ENCODE measurements at regions not wholly inside any gene's neighbourhood (a gene's known extent, or its start where the extent isn't known, plus 50 kb on each side); places are given as distances from the start of the nearest gene placed in this dataset.
"Not testable (repeated sequence)": the region's sequence is repeated elsewhere in the genome, so short reads cannot be mapped to it uniquely, and the experiment has no call there.

- TF ChIP-seq POLR2AphosphoS5 (IDR thresholded peaks at IDR 0.05; ENCODE audit: low read depth, low read length) (no peak), TAF1 (IDR thresholded peaks at IDR 0.05; ENCODE audit: borderline replicate concordance, low read depth, low read length) (no peak), POLR2A (IDR thresholded peaks at IDR 0.05; ENCODE audit: low read depth, low read length) (no peak)
- DNase-seq (ENCODE audit: insufficient read length) = no peak
- FAIRE-seq = no peak
These were observed 64.7 kb upstream of the UXT start for GRCh38 chrX:47723689-47724088.

DNA sequence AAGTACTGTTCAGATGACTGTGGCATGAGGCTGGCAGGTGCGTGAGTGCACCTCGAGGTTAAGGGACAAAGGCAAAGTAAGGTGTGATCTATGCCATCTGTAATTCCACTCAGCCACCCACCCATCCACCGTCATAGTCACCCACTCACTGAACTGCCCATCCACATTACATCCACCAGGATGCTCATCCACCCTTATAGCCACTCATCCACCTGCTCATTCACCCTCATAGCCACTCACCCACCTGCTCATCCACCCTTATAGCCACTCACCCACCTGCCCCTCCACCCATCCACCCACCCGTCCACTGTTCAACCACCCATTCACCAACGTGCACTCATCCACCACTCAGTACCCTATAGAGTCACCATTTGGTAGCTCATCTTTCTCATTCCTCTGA lies 64.1 kb upstream of the UXT start:
- FAIRE-seq (no peak), DNase-seq (ENCODE audit: insufficient read length) (no peak)
- TF ChIP-seq POLR2A (IDR thresholded peaks at IDR 0.05; ENCODE audit: low read depth, low read length) = no peak
- TF ChIP-seq TAF1 (IDR thresholded peaks at IDR 0.05; ENCODE audit: borderline replicate concordance, low read depth, low read length) = no peak
- TF ChIP-seq POLR2AphosphoS5 (IDR thresholded peaks at IDR 0.05; ENCODE audit: low read depth, low read length) = no peak

DNA sequence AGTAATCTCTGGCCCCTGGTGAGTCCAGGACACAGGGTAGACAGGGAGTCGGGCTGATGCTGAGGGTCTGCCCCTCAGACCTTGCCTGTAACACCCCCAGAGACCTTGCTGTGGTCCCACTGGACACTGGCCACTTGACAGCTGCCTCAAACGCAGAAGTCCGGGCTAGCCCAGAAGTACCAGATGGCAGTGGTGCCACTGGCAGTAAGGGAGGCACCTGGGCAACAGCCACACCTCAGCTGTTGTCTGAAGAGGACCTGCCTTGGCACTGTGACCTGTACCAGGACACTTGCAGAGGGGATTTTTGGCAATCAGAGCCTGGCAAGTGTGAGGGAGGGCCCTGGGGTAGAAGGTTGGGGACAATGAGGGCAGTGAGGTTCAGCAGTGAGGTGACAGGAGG lies 63.3 kb upstream of the UXT start:
- DNase-seq (ENCODE audit: insufficient read length) (no peak), FAIRE-seq (no peak)
- TF ChIP-seq POLR2A (IDR thresholded peaks at IDR 0.05; ENCODE audit: low read depth, low read length) (no peak), TAF1 (IDR thresholded peaks at IDR 0.05; ENCODE audit: borderline replicate concordance, low read depth, low read length) (no peak), POLR2AphosphoS5 (IDR thresholded peaks at IDR 0.05; ENCODE audit: low read depth, low read length) (no peak)

- FAIRE-seq; DNase-seq (ENCODE audit: insufficient read length): not testable (repeated sequence)
These were observed 56.1 kb upstream of the UXT start for GRCh38 chrX:47715078-47715477.

GRCh38 chrX:47712675-47713074 lies 53.7 kb upstream of the UXT start:
- FAIRE-seq; DNase-seq (ENCODE audit: insufficient read length): not testable (repeated sequence)

DNA sequence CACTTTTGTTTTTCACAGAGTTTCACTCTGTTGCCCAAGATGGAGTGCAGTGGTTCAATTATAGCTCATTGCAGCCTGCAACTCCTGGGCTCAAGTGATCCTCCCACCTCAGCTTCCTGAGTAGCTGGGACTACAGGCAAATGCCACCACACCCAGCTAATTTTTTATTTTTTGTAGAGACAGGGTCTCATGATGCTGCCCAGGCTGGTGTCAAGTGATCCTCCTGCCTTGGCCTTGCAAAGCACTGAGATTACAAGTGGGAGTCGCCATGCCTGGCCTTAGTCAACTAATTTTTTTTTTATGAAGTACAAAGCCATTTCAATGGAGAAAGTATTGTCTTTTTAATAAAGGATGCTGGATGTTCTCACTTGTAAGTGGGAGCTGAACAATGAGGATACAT lies 51.3 kb upstream of the UXT start:
- no peak for TF ChIP-seq POLR2AphosphoS5 (IDR thresholded peaks at IDR 0.05; ENCODE audit: low read depth, low read length)
- DNase-seq (ENCODE audit: insufficient read length) (no peak), FAIRE-seq (no peak)
